DMS79 treated with DMSO at 0.1 percent for 48 hours (cell line): ENCODE measurements at regions not wholly inside any gene's neighbourhood (a gene's known extent, or its start where the extent isn't known, plus 50 kb on each side); places are given as distances from the start of the nearest gene placed in this dataset.

Source experiments
- DNase-seq: peaks from one replicate; lab custom pipeline; 2025; lab: John Stamatoyannopoulos, UW

- peak; percentile 19 for DNase-seq
Measured at GRCh38 chr9:89770531-89771174, 165.8 kb downstream of the GADD45G start.

GRCh38 chr9:89771205-89771604, 166.4 kb downstream of the GADD45G start:
- no peak for DNase-seq

GRCh38 chr9:89773170-89773569, 168.4 kb downstream of the GADD45G start:
- DNase-seq = no peak

- no peak for DNase-seq
Measured at GRCh38 chr9:89774858-89775370, 170.1 kb downstream of the GADD45G start.

GRCh38 chr9:89775641-89776040, 170.8 kb downstream of the GADD45G start:
- no peak for DNase-seq

- no peak for DNase-seq
Measured at GRCh38 chr9:89776795-89777525, 172.1 kb downstream of the GADD45G start.

- DNase-seq = peak; percentile 43
Measured at GRCh38 chr9:89777544-89777943, 172.7 kb downstream of the GADD45G start.

GRCh38 chr9:89778100-89779090, 173.6 kb downstream of the GADD45G start:
- peak; percentile 38 for DNase-seq

GRCh38 chr9:89779405-89780203, 174.8 kb downstream of the GADD45G start:
- DNase-seq = no peak

- no peak for DNase-seq
Measured at GRCh38 chr9:89780959-89781358, 176.1 kb downstream of the GADD45G start.

GRCh38 chr9:89781838-89782540, 177.2 kb downstream of the GADD45G start:
- DNase-seq = no peak

GRCh38 chr9:89786655-89787054, 181.8 kb downstream of the GADD45G start:
- peak; percentile 1 for DNase-seq

- DNase-seq = no peak
Measured at GRCh38 chr9:89787595-89787994, 182.8 kb downstream of the GADD45G start.

GRCh38 chr9:89788434-89788833, 183.6 kb downstream of the GADD45G start:
- DNase-seq = no peak

GRCh38 chr9:89789922-89790510, 185.2 kb downstream of the GADD45G start:
- no peak for DNase-seq

- no peak for DNase-seq
Measured at GRCh38 chr9:89790542-89791109, 185.8 kb downstream of the GADD45G start.

- no peak for DNase-seq
Measured at GRCh38 chr9:89791754-89792153, 186.9 kb downstream of the GADD45G start.

GRCh38 chr9:89792189-89793123, 187.6 kb downstream of the GADD45G start:
- no peak for DNase-seq

- no peak for DNase-seq
Measured at GRCh38 chr9:89793124-89793495, 188.3 kb downstream of the GADD45G start.
